GM12873 (cell line): ENCODE measurements at regions not wholly inside any gene's neighbourhood (a gene's known extent, or its start where the extent isn't known, plus 50 kb on each side); places are given as distances from the start of the nearest gene placed in this dataset.

Source experiments
- TF ChIP-seq, protein P1 (sequence below): IDR thresholded peaks from 2 replicates; pipeline ENCODE4 v1.5.1; 2012; ENCODE audit warnings: low read depth, mild to moderate bottlenecking, moderate library complexity, low read length, control low read depth; ENCODE audit not compliant: insufficient read depth; ENCODE audit errors: missing control alignments

DNA sequence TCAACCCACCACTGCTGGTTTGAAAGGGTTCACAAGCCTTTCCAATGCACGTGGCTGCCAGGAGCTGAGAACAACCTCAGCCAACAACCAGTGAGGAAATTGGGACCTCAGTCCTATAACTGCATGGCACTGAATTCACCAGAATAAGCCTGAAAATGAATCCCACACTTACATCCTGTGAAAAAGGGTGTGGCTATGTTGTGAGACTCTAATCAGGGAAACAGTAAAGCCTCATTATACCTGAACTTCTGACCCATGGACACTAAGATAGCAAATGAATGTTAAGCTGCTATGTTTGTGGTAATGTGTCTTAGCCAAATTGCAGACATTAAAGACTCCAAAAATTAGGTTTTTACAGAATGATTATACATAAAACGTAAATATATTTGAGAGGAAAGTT is 515.8 kb downstream of the IRS1 start:
- TF ChIP-seq, protein P1, sequence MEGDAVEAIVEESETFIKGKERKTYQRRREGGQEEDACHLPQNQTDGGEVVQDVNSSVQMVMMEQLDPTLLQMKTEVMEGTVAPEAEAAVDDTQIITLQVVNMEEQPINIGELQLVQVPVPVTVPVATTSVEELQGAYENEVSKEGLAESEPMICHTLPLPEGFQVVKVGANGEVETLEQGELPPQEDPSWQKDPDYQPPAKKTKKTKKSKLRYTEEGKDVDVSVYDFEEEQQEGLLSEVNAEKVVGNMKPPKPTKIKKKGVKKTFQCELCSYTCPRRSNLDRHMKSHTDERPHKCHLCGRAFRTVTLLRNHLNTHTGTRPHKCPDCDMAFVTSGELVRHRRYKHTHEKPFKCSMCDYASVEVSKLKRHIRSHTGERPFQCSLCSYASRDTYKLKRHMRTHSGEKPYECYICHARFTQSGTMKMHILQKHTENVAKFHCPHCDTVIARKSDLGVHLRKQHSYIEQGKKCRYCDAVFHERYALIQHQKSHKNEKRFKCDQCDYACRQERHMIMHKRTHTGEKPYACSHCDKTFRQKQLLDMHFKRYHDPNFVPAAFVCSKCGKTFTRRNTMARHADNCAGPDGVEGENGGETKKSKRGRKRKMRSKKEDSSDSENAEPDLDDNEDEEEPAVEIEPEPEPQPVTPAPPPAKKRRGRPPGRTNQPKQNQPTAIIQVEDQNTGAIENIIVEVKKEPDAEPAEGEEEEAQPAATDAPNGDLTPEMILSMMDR: no peak

DNA sequence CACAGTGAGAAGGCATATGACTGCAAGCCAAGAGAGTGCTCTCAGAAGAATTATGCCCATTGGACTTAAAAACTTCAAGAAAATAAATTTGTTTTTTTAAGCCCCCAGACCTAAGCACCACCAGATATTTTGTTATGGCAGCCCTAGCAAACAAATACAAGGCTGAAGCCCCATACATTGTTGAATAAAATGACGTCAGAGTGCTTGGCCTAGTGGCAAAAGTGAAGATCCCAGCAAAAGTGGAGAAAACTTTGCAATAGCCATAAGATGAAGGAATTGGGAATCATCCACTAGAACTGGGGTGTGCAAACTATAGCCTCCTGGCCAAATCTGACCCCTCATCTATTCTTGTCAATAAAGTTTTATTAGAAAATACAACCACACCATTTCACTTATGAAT is 517.5 kb downstream of the IRS1 start:
- TF ChIP-seq, protein P1: no peak

DNA sequence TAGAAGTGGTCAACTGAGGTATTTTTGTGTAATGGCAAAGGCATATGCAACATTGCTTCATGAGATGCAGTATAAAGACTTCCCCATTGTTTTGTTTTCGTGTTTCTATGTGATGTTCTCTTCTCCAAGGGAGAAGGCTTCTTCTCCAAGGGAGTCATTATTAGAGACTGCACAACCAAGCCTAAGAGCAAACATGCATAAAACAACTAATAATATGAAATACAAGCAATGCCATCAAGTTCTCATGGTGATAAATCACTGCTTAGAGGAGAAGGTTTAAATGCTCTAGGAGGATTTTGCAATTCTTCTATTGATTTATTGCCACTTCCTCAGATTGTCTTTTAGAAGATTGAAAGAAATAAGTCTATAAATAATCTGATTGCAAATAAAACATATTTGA is 524.4 kb downstream of the IRS1 start:
- TF ChIP-seq, protein P1: no peak

DNA sequence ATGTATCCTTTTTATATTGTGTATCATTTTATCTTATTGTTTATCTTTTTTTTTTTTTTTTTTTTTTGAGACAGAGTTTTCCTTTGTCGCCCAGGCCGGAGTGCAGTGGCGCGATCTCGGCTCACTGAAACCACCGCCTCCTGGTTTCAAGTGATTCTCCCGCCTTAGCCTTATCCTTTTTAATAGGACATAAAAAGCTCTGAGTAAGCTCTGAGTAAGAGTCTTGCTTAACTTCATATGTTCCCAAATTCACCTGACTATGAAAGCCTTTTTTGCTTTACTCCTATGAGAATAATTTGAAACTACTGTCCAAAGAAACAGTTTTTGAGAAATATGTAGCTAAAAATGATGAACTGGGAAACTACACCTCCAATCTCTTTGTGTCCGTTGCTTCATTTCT is 525.5 kb downstream of the IRS1 start:
- TF ChIP-seq, protein P1: no peak

DNA sequence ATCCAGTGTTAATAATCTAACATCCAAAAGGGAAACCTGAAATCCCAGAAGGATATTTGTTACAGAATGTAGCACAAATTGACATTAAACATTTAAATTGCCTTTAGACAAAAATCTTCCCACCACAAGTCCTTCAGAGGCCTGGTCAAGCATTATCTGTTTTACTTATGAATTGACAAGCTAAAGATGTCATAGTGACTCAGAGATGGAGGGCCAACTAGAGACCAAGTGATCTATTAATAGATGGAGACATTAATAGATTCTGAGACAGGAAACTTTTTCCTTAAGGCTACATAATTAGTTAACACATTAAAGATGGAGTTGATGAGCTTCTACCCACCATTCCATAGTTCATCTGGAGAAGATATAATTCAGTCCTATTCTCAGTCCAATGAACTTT is 526.2 kb downstream of the IRS1 start:
- TF ChIP-seq, protein P1: no peak

DNA sequence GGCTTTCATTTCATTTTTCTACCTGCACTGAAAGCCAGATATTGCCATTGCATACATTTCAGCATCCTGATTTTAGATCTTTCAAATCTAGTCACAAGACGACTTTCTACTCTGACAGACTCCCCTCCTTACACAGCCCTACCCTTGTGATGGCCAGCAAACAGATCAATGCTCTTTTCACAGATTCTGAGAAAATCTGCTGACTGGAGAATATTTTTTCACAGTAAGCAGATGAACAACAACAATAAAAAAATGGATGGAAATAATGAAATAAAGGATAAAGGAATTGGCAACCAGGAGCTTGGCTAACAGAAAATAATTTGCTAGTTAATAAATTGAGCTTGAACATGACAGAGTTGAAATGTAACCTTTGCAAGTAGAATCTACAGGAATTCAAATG is 527.2 kb downstream of the IRS1 start:
- TF ChIP-seq, protein P1: no peak

DNA sequence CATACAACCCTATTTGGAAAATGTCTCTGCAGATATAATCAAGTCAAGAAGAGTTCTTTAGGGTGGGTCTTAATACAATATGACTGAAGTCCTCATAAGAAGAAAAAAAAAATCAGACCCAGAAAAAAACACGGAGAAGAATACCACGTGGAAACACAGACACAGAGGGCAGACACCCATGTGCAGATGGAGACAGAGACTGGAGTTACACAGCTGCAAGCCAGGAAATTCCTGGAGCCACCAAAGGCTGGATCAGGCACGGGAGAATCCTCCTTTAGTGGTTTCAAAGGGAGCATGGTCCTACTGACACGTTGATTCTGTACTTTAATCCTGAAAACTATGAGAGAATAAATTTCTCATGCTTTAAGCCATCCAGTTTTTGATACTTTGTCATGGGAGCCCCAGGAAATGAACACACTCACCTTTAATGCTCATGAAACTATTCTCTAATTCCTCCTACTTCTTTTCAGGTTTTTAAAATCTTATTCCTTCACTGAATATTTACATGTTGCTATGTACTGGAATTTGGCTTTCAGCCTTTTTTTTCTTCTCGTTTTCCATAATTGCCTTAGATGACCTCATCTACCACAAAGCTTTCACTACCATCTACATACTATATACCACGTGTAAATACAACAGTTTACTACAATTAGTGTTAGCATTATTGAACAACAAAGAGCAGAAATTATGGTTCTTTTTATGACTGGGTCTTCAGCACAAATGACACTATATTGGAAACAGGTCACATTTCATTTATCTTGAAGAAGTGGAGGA is 529.1 kb downstream of the IRS1 start:
- TF ChIP-seq, protein P1: no peak
